IMR-90 (cell line): ENCODE measurements at regions not wholly inside any gene's neighbourhood (a gene's known extent, or its start where the extent isn't known, plus 50 kb on each side); places are given as distances from the start of the nearest gene placed in this dataset.

Source experiments
- BHLHE40 ChIP-seq: fragments of 150-350 bp; IDR thresholded peaks from 2 replicates; pipeline ENCODE4 v1.6.1; 2016; ENCODE audit warnings: mild to moderate bottlenecking, low read depth, low read length
- CHD1 ChIP-seq: IDR thresholded peaks from 2 replicates; pipeline ENCODE4 v1.6.1; 2012; ENCODE audit warnings: low read depth, low read length, improper control_type of control experiment
- CTCF ChIP-seq: conservative IDR thresholded peaks from 2 replicates; pipeline ENCODE4 v1.5.1; 2012; ENCODE audit warnings: mild to moderate bottlenecking, low read depth, low read length, improper control_type of control experiment
- MAFK ChIP-seq: IDR thresholded peaks from 2 replicates; pipeline ENCODE4 v1.6.1; 2012; ENCODE audit warnings: low read depth, low read length, improper control_type of control experiment
- POLR2A ChIP-seq: IDR thresholded peaks from 2 replicates; pipeline ENCODE4 v1.6.1; 2012; ENCODE audit warnings: mild to moderate bottlenecking, low read depth, low read length
- RAD21 ChIP-seq: IDR thresholded peaks from 2 replicates; pipeline ENCODE4 v1.6.1; 2012; ENCODE audit warnings: low read length, improper control_type of control experiment
- RCOR1 ChIP-seq: IDR thresholded peaks from 2 replicates; pipeline ENCODE4 v1.6.1; 2012; ENCODE audit warnings: mild to moderate bottlenecking, low read length, improper control_type of control experiment; ENCODE audit not compliant: insufficient replicate concordance

DNA sequence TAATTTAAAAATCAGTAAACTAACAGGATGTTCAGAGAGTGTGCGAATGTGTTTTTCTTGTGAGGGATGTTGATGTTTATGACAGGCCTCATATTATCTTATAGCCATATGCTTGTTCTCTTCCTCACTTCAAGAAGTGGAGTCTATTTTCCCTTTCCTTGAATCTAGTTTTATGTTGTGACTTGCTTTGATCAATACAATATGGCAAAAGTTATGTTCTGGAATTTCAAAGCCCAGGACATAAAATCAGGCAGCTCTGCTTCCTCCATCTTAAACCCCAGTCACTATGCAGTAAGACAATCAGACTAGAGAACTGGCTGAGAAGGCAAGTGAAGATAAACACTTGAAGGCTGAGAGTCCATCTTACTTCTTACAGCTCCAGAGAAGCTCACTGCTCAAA is 585.1 kb upstream of the NETO1 start:
- TF ChIP-seq BHLHE40 (no peak), CHD1 (no peak), POLR2A (no peak), CTCF (no peak), RAD21 (no peak), RCOR1 (no peak), MAFK (no peak)
